GM21390 (cell line): ENCODE measurements at regions not wholly inside any gene's neighbourhood (a gene's known extent, or its start where the extent isn't known, plus 50 kb on each side); places are given as distances from the start of the nearest gene placed in this dataset.

Source experiments
- ATAC-seq: cut with Tn5 transposase; IDR thresholded peaks from one replicate; pipeline ENCODE4 v1.9.1; 2021; ENCODE audit not compliant: unreplicated experiment

DNA sequence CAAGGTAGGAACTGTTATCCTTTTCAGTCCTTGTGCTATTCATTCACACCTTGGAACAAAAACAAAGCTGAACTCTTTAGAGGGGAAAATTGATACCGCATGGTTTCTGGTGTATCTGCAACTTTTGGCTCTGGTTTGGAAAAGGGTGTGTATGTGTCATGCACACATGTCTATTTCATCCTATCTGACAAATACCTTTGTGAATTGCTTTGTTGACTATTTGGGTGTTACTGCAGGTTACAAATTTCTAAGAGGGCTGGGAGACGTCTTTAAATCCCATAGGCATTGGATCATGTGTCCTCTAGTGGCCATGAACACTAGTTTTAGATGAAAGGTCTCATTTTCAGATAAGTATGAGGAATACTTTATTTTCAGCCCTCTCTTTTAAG, 59.9 kb upstream of the IFNG-AS1 start:
- no peak for ATAC-seq

DNA sequence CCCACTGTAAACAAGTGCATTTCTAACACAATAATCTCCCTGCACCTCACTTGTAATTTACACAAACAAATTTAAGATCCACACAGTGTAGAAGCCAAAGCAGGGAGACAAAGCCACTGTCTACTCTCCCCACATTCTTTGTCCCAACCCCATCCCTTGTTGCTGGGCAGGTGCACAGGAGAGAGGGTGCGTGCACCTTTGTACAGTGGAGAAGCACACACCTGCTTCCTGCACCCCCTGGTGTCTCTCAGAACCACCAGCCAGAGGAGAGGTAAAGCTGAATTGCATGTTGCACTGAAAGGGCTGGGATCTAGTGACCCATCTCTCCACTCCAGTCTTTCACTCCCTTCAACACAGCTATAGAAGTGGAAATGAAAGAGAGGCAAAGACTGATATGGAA, 51.4 kb upstream of the IFNG-AS1 start:
- ATAC-seq, result no peak
